Nephron (organoid): ENCODE measurements at regions not wholly inside any gene's neighbourhood (a gene's known extent, or its start where the extent isn't known, plus 50 kb on each side); places are given as distances from the start of the nearest gene placed in this dataset.

ENCODE experiments used
- H3K27ac Mint-ChIP-seq, 3 experiments: 2 replicates each; pipeline ENCODE4 v1.8.0; 2020; ENCODE audit warnings: mixed read lengths in 3 of 3, mild to moderate bottlenecking in 2 of 3, moderate library complexity in 1 of 3
- H3K27me3 Mint-ChIP-seq: 2 replicates; pipeline ENCODE4 v1.8.0; 2021; ENCODE audit warnings: low read depth, mild to moderate bottlenecking, moderate library complexity, mixed read lengths
- H3K36me3 Mint-ChIP-seq: 2 replicates; pipeline ENCODE4 v1.8.0; 2020; ENCODE audit warnings: low read depth, mixed read lengths
- H3K4me1 Mint-ChIP-seq: 2 replicates; pipeline ENCODE4 v1.8.0; 2020; ENCODE audit warnings: mixed read lengths
- H3K4me3 Mint-ChIP-seq, 3 experiments: 2 replicates each; pipeline ENCODE4 v1.8.0; 2020; ENCODE audit warnings: mild to moderate bottlenecking in 3 of 3, mixed read lengths in 3 of 3, moderate library complexity in 2 of 3
- H3K9me3 Mint-ChIP-seq: 2 replicates; pipeline ENCODE4 v1.8.0; 2020; ENCODE audit warnings: mixed read lengths
- CTCF ChIP-seq, 3 experiments: fragments of 200-600 bp; sonication (generic); IDR thresholded peaks; one replicate each; pipeline ENCODE4 v1.5.0; 2021; ENCODE audit warnings: antibody characterized with exemption in 3 of 3; ENCODE audit not compliant: unreplicated experiment in 3 of 3

GRCh38 chr18:27608742-27609141 is 423.6 kb upstream of the CHST9 start:
- no peaks in the 10 kb centered on the region for H3K4me1 Mint-ChIP-seq

GRCh38 chr18:27608174-27608573 is 423.1 kb upstream of the CHST9 start:
- no peaks in the 10 kb centered on the region for H3K4me1 Mint-ChIP-seq
- TF ChIP-seq CTCF (IDR thresholded peaks at IDR 0.05; ENCODE audit: unreplicated experiment in 3 of 3): no peak
- no peaks in the 10 kb centered on the region for H3K9me3 Mint-ChIP-seq
- H3K4me3 Mint-ChIP-seq: no peak overlapping the region
- peaks cover 4% of the 10 kb centered on the region for H3K27me3 Mint-ChIP-seq
- H3K36me3 Mint-ChIP-seq: no peaks in the 10 kb centered on the region
- H3K27ac Mint-ChIP-seq: no peak overlapping the region

More at GRCh38 chr18:27608742-27609141, 423.6 kb upstream of the CHST9 start:
- Mint-ChIP-seq H3K4me3 (no peak overlapping the region), H3K9me3 (no peaks in the 10 kb centered on the region), H3K27me3 (peaks cover 4% of the 10 kb centered on the region), H3K27ac (no peak overlapping the region), H3K36me3 (no peaks in the 10 kb centered on the region)
- peak in 2 of 3 experiments; percentile 28 to 47 for TF ChIP-seq CTCF (IDR thresholded peaks at IDR 0.05; ENCODE audit: unreplicated experiment in 3 of 3)

GRCh38 chr18:27606741-27607140 is 421.6 kb upstream of the CHST9 start:
- no peak overlapping the region for H3K4me3 Mint-ChIP-seq
- H3K4me1 Mint-ChIP-seq: no peaks in the 10 kb centered on the region
- no peaks in the 10 kb centered on the region for H3K36me3 Mint-ChIP-seq
- H3K27me3 Mint-ChIP-seq: peaks cover 4% of the 10 kb centered on the region
- H3K9me3 Mint-ChIP-seq: no peaks in the 10 kb centered on the region
- no peak for TF ChIP-seq CTCF (IDR thresholded peaks at IDR 0.05; ENCODE audit: unreplicated experiment in 3 of 3)
- no peak overlapping the region for H3K27ac Mint-ChIP-seq

- Mint-ChIP-seq H3K4me3 (no peak overlapping the region), H3K4me1 (no peaks in the 10 kb centered on the region), H3K36me3 (no peaks in the 10 kb centered on the region), H3K27me3 (peaks cover 4% of the 10 kb centered on the region), H3K27ac (peak overlapping the region in 1 of 3 experiments; percentile 6), H3K9me3 (no peaks in the 10 kb centered on the region)
- TF ChIP-seq CTCF (IDR thresholded peaks at IDR 0.05; ENCODE audit: unreplicated experiment in 3 of 3): peak; percentile 82 to 87 (median 84)
These were observed 420.2 kb upstream of the CHST9 start for GRCh38 chr18:27605107-27605834.

- Mint-ChIP-seq H3K9me3 (peaks cover 3% of the 10 kb centered on the region), H3K27ac (peak overlapping the region in 1 of 3 experiments; percentile 8), H3K27me3 (peaks cover 4% of the 10 kb centered on the region), H3K4me1 (no peaks in the 10 kb centered on the region), H3K36me3 (no peaks in the 10 kb centered on the region), H3K4me3 (no peak overlapping the region)
- TF ChIP-seq CTCF (IDR thresholded peaks at IDR 0.05; ENCODE audit: unreplicated experiment in 3 of 3): no peak
These were observed 419.5 kb upstream of the CHST9 start for GRCh38 chr18:27604583-27604982.

GRCh38 chr18:27602092-27602491 is 417.0 kb upstream of the CHST9 start:
- H3K27me3 Mint-ChIP-seq: peaks cover 4% of the 10 kb centered on the region
- peaks cover 3% of the 10 kb centered on the region for H3K9me3 Mint-ChIP-seq
- H3K4me1 Mint-ChIP-seq: no peaks in the 10 kb centered on the region
- no peak overlapping the region for H3K4me3 Mint-ChIP-seq
- H3K27ac Mint-ChIP-seq: no peak overlapping the region
- no peaks in the 10 kb centered on the region for H3K36me3 Mint-ChIP-seq
- TF ChIP-seq CTCF (IDR thresholded peaks at IDR 0.05; ENCODE audit: unreplicated experiment in 3 of 3): no peak
